B cell (primary cell): ENCODE measurements at regions not wholly inside any gene's neighbourhood (a gene's known extent, or its start where the extent isn't known, plus 50 kb on each side); places are given as distances from the start of the nearest gene placed in this dataset.

Source experiments
- EZH2 ChIP-seq: IDR thresholded peaks from 2 replicates; pipeline ENCODE4 v1.6.1; 2012; ENCODE audit warnings: borderline replicate concordance, low read depth, mild to moderate bottlenecking, moderate library complexity, low read length; ENCODE audit not compliant: insufficient read depth, poor library complexity, severe bottlenecking
- TF ChIP-seq, protein P1 (sequence below): fragments of 200-600 bp; IDR thresholded peaks from one replicate; pipeline ENCODE4 v1.8.0; 2022; ENCODE audit warnings: antibody characterized with exemption, mild to moderate bottlenecking

DNA sequence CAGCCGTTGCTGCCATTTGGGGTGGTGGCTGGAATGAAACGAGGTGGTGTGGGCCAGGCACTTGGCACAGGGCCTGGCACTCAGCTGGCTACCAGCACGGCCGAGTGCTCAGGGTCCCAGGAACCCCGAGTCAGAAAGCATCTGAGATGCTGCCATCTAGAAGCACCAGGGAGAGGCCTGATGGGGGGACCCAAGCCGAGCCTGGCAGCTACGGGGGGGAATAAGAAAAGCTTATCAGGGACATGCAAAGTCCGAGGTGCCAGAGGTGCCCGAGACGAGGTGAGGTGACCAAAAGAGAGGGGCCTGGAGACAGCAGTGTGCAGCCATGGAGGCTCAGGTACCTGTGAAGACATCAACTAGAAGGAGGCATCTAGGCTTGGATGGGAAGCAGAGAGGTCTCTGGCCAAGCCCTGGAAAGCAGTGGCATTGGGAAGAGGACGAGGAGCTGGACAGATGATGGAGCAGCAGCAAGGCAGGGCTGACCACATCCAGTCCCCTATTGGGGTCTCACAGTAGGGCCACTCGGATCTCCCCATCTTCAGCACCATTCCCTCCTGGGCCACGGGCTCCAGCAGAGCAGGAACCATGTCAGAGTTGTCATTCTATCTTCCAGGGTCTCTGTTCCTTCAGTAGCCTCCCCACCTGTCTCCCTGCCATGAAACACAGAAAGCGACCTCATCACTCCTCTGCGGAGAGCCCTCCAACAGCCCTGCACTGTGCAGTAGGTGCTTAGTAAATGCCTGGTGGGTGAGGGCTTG lies 59.3 kb upstream of the DIO3 start:
- TF ChIP-seq, protein P1, sequence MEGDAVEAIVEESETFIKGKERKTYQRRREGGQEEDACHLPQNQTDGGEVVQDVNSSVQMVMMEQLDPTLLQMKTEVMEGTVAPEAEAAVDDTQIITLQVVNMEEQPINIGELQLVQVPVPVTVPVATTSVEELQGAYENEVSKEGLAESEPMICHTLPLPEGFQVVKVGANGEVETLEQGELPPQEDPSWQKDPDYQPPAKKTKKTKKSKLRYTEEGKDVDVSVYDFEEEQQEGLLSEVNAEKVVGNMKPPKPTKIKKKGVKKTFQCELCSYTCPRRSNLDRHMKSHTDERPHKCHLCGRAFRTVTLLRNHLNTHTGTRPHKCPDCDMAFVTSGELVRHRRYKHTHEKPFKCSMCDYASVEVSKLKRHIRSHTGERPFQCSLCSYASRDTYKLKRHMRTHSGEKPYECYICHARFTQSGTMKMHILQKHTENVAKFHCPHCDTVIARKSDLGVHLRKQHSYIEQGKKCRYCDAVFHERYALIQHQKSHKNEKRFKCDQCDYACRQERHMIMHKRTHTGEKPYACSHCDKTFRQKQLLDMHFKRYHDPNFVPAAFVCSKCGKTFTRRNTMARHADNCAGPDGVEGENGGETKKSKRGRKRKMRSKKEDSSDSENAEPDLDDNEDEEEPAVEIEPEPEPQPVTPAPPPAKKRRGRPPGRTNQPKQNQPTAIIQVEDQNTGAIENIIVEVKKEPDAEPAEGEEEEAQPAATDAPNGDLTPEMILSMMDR: no peak
- no peak for TF ChIP-seq EZH2
